ENCODE measurements at regions not wholly inside any gene's neighbourhood (a gene's known extent, or its start where the extent isn't known, plus 50 kb on each side); places are given as distances from the start of the nearest gene placed in this dataset.

- TF ChIP-seq CTCF (IDR thresholded peaks at IDR 0.05) = no peak
- no peak for TF ChIP-seq POLR2A (IDR thresholded peaks at IDR 0.05)
These were observed 2660.1 kb upstream of the PCDH20 start for GRCh38 chr13:64075543-64076271.
